GM23338 (cell line): ENCODE measurements at regions not wholly inside any gene's neighbourhood (a gene's known extent, or its start where the extent isn't known, plus 50 kb on each side); places are given as distances from the start of the nearest gene placed in this dataset.

Experiments used
- ATAC-seq: fragments of 200-7000 bp; cut with Tn5 transposase; 3 replicates; pipeline ENCODE4 v1.9.1; 2020
- DNase-seq: peaks from one replicate; pipeline ENCODE4 v3.0.0-alpha.2; 2015; ENCODE audit warnings: low spot score
- H2AFZ ChIP-seq: fragments of 200-600 bp; sonication (generic); 2 replicates; pipeline ENCODE4 v1.8.0; 2016; ENCODE audit warnings: antibody characterized with exemption, mild to moderate bottlenecking, moderate library complexity
- H3F3A ChIP-seq: fragments of 200-600 bp; sonication (generic); replicated peaks from 2 replicates; pipeline ENCODE4 v1.8.0; 2017; ENCODE audit warnings: antibody characterized with exemption, mixed run types, low read depth
- H3K27ac ChIP-seq: fragments of 200-600 bp; sonication (generic); 2 replicates; pipeline ENCODE4 v1.6.1; 2016; ENCODE audit warnings: low read depth
- H3K27me3 ChIP-seq: fragments of 200-600 bp; sonication (generic); 2 replicates; pipeline ENCODE4 v1.8.0; 2016; ENCODE audit warnings: mild to moderate bottlenecking, mixed run types, moderate library complexity; ENCODE audit not compliant: insufficient read depth
- H3K36me3 ChIP-seq: fragments of 200-600 bp; sonication (generic); 2 replicates; pipeline ENCODE4 v1.8.0; 2016; ENCODE audit warnings: mild to moderate bottlenecking; ENCODE audit not compliant: insufficient read depth
- H3K4me1 ChIP-seq: fragments of 200-600 bp; sonication (generic); 2 replicates; pipeline ENCODE4 v1.8.0; 2016; ENCODE audit warnings: mild to moderate bottlenecking, moderate library complexity; ENCODE audit not compliant: insufficient read depth
- H3K4me2 ChIP-seq: fragments of 200-600 bp; sonication (generic); 2 replicates; pipeline ENCODE4 v1.7.1; 2017; ENCODE audit warnings: mixed run types
- H3K4me3 ChIP-seq: fragments of 200-600 bp; sonication (generic); 2 replicates; pipeline ENCODE4 v1.6.1; 2016; ENCODE audit warnings: mixed run types
- H3K79me2 ChIP-seq: fragments of 200-600 bp; sonication (generic); replicated peaks from 2 replicates; pipeline ENCODE4 v1.8.0; 2017; ENCODE audit warnings: mild to moderate bottlenecking; ENCODE audit not compliant: insufficient read depth
- H3K9me2 ChIP-seq: fragments of 200-600 bp; sonication (generic); 2 replicates; pipeline ENCODE4 v1.8.0; 2017; ENCODE audit not compliant: insufficient read depth
- H4K20me1 ChIP-seq: fragments of 200-600 bp; sonication (generic); replicated peaks from 2 replicates; pipeline ENCODE4 v1.8.0; 2017; ENCODE audit warnings: mild to moderate bottlenecking; ENCODE audit not compliant: insufficient read depth
- H3K27ac Mint-ChIP-seq: 2 replicates; pipeline ENCODE4 v1.8.0; 2020; ENCODE audit warnings: inconsistent platforms, mild to moderate bottlenecking, moderate library complexity, mixed read lengths
- H3K27me3 Mint-ChIP-seq: 3 replicates; pipeline ENCODE4 v1.8.0; 2022; ENCODE audit warnings: low read depth, mild to moderate bottlenecking, moderate library complexity, mixed read lengths, inconsistent platforms; ENCODE audit not compliant: insufficient read depth, poor library complexity
- H3K36me3 Mint-ChIP-seq: 3 replicates; pipeline ENCODE4 v1.8.0; 2021; ENCODE audit warnings: low read depth, mild to moderate bottlenecking, inconsistent platforms, moderate library complexity, mixed read lengths
- H3K4me1 Mint-ChIP-seq: 3 replicates; pipeline ENCODE4 v1.8.0; 2020; ENCODE audit warnings: mild to moderate bottlenecking, inconsistent platforms, mixed read lengths
- H3K4me3 Mint-ChIP-seq: 3 replicates; pipeline ENCODE4 v1.8.0; 2021; ENCODE audit warnings: moderate library complexity, mild to moderate bottlenecking, inconsistent platforms, mixed read lengths
- H3K9me3 Mint-ChIP-seq: 3 replicates; pipeline ENCODE4 v1.8.0; 2020; ENCODE audit warnings: moderate library complexity, mild to moderate bottlenecking, inconsistent platforms, mixed read lengths
- CREB1 ChIP-seq: fragments of 250-450 bp; sonication (Bioruptor Pico); IDR thresholded peaks from 2 replicates; pipeline ENCODE4 v1.5.0; 2020; ENCODE audit warnings: low read depth, mild to moderate bottlenecking, moderate library complexity
- EZH2 ChIP-seq: fragments of 200-600 bp; sonication (generic); IDR thresholded peaks from one replicate; pipeline ENCODE4 v1.8.0; 2017; ENCODE audit warnings: antibody characterized with exemption, mild to moderate bottlenecking, low read depth; ENCODE audit not compliant: unreplicated experiment
- EZH2phosphoT487 ChIP-seq: fragments of 200-600 bp; sonication (generic); IDR thresholded peaks from one replicate; pipeline ENCODE4 v1.8.1; 2018; ENCODE audit warnings: antibody characterized with exemption; ENCODE audit not compliant: unreplicated experiment
- JUNB ChIP-seq: IDR thresholded peaks from one replicate; pipeline ENCODE4 v1.6.1; 2016; ENCODE audit warnings: antibody characterized with exemption; ENCODE audit not compliant: unreplicated experiment
- NANOG ChIP-seq: IDR thresholded peaks from 2 replicates; pipeline ENCODE4 v1.6.1; 2016; ENCODE audit warnings: antibody characterized with exemption, borderline replicate concordance
- POLR2AphosphoS5 ChIP-seq: IDR thresholded peaks from 2 replicates; pipeline ENCODE4 v1.6.1; 2016; ENCODE audit warnings: antibody characterized with exemption, low read depth
- REST ChIP-seq: IDR thresholded peaks from one replicate; pipeline ENCODE4 v1.6.1; 2018; ENCODE audit warnings: antibody characterized with exemption; ENCODE audit not compliant: unreplicated experiment
- STAT1 ChIP-seq: IDR thresholded peaks from one replicate; pipeline ENCODE4 v1.6.1; 2016; ENCODE audit warnings: antibody characterized with exemption; ENCODE audit not compliant: unreplicated experiment
- ZNF114 ChIP-seq: fragments of 250-450 bp; sonication (Bioruptor Pico); IDR thresholded peaks from 2 replicates; pipeline ENCODE4 v1.5.0; 2020; ENCODE audit warnings: mild to moderate bottlenecking, moderate library complexity
- ZNF331 ChIP-seq: fragments of 250-450 bp; sonication (Bioruptor Pico); IDR thresholded peaks from 2 replicates; pipeline ENCODE4 v1.5.0; 2020; ENCODE audit warnings: low read depth, mild to moderate bottlenecking, moderate library complexity
- TF ChIP-seq, protein P1 (sequence below), 2 experiments: fragments of 200-600 bp in 1 of 2; sonication (generic) in 1 of 2; conservative IDR thresholded peaks; 2 replicates each; pipeline versions ENCODE4 v1.5.1 to v1.6.1; 2016 to 2017; ENCODE audit warnings: antibody characterized with exemption in 2 of 2, low read depth in 2 of 2, mild to moderate bottlenecking in 2 of 2, moderate library complexity in 1 of 2
- TF ChIP-seq, protein P2 (sequence below): fragments of 250-450 bp; sonication (Bioruptor Pico); IDR thresholded peaks from 2 replicates; pipeline ENCODE4 v1.5.0; 2020; ENCODE audit warnings: mild to moderate bottlenecking, moderate library complexity
- TF ChIP-seq, protein P3 (sequence below): IDR thresholded peaks from 2 replicates; pipeline ENCODE4 v1.6.1; 2016; ENCODE audit warnings: antibody characterized with exemption

GRCh38 chr11:76723548-76723947, 53.0 kb upstream of the LRRC32 start:
- Histone ChIP-seq H3F3A (no peaks in the 10 kb centered on the region), H3K36me3 (no peaks in the 10 kb centered on the region), H3K9me2 (no peaks in the 10 kb centered on the region), H3K4me1 (no peaks in the 10 kb centered on the region; the same call in 1 of the 2 replicates), H4K20me1 (no peaks in the 10 kb centered on the region), H3K27ac (no peak overlapping the region), H2AFZ (no peak overlapping the region), H3K4me2 (no peak overlapping the region), H3K27me3 (no peaks in the 10 kb centered on the region), H3K4me3 (no peak overlapping the region), H3K79me2 (no peaks in the 10 kb centered on the region)
- H3K4me3 Mint-ChIP-seq, result no peak overlapping the region
- ATAC-seq, result no peak
- DNase-seq, result no peak
- H3K4me1 Mint-ChIP-seq, result peaks cover 7% of the 10 kb centered on the region
- H3K36me3 Mint-ChIP-seq, result no peaks in the 10 kb centered on the region
- TF ChIP-seq, protein P1, sequence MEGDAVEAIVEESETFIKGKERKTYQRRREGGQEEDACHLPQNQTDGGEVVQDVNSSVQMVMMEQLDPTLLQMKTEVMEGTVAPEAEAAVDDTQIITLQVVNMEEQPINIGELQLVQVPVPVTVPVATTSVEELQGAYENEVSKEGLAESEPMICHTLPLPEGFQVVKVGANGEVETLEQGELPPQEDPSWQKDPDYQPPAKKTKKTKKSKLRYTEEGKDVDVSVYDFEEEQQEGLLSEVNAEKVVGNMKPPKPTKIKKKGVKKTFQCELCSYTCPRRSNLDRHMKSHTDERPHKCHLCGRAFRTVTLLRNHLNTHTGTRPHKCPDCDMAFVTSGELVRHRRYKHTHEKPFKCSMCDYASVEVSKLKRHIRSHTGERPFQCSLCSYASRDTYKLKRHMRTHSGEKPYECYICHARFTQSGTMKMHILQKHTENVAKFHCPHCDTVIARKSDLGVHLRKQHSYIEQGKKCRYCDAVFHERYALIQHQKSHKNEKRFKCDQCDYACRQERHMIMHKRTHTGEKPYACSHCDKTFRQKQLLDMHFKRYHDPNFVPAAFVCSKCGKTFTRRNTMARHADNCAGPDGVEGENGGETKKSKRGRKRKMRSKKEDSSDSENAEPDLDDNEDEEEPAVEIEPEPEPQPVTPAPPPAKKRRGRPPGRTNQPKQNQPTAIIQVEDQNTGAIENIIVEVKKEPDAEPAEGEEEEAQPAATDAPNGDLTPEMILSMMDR (conservative IDR thresholded peaks at IDR 0.05; ENCODE audit: low read depth in 2 of 2), result no peak
- TF ChIP-seq JUNB, result no peak
- no peak for TF ChIP-seq NANOG
- TF ChIP-seq, protein P2, sequence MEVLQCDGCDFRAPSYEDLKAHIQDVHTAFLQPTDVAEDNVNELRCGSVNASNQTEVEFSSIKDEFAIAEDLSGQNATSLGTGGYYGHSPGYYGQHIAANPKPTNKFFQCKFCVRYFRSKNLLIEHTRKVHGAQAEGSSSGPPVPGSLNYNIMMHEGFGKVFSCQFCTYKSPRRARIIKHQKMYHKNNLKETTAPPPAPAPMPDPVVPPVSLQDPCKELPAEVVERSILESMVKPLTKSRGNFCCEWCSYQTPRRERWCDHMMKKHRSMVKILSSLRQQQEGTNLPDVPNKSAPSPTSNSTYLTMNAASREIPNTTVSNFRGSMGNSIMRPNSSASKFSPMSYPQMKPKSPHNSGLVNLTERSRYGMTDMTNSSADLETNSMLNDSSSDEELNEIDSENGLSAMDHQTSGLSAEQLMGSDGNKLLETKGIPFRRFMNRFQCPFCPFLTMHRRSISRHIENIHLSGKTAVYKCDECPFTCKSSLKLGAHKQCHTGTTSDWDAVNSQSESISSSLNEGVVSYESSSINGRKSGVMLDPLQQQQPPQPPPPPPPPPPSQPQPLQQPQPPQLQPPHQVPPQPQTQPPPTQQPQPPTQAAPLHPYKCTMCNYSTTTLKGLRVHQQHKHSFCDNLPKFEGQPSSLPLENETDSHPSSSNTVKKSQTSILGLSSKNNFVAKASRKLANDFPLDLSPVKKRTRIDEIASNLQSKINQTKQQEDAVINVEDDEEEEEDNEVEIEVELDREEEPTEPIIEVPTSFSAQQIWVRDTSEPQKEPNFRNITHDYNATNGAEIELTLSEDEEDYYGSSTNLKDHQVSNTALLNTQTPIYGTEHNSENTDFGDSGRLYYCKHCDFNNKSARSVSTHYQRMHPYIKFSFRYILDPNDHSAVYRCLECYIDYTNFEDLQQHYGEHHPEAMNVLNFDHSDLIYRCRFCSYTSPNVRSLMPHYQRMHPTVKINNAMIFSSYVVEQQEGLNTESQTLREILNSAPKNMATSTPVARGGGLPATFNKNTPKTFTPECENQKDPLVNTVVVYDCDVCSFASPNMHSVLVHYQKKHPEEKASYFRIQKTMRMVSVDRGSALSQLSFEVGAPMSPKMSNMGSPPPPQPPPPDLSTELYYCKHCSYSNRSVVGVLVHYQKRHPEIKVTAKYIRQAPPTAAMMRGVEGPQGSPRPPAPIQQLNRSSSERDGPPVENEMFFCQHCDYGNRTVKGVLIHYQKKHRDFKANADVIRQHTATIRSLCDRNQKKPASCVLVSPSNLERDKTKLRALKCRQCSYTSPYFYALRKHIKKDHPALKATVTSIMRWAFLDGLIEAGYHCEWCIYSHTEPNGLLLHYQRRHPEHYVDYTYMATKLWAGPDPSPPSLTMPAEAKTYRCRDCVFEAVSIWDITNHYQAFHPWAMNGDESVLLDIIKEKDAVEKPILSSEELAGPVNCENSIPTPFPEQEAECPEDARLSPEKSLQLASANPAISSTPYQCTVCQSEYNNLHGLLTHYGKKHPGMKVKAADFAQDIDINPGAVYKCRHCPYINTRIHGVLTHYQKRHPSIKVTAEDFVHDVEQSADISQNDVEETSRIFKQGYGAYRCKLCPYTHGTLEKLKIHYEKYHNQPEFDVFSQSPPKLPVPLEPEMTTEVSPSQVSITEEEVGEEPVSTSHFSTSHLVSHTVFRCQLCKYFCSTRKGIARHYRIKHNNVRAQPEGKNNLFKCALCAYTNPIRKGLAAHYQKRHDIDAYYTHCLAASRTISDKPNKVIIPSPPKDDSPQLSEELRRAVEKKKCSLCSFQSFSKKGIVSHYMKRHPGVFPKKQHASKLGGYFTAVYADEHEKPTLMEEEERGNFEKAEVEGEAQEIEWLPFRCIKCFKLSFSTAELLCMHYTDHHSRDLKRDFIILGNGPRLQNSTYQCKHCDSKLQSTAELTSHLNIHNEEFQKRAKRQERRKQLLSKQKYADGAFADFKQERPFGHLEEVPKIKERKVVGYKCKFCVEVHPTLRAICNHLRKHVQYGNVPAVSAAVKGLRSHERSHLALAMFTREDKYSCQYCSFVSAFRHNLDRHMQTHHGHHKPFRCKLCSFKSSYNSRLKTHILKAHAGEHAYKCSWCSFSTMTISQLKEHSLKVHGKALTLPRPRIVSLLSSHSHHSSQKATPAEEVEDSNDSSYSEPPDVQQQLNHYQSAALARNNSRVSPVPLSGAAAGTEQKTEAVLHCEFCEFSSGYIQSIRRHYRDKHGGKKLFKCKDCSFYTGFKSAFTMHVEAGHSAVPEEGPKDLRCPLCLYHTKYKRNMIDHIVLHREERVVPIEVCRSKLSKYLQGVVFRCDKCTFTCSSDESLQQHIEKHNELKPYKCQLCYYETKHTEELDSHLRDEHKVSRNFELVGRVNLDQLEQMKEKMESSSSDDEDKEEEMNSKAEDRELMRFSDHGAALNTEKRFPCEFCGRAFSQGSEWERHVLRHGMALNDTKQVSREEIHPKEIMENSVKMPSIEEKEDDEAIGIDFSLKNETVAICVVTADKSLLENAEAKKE, result no peak
- no peak for TF ChIP-seq ZNF331
- TF ChIP-seq EZH2, result no peak
- TF ChIP-seq STAT1, result no peak
- TF ChIP-seq ZNF114 (CRISPR knock-in tag), result no peak
- no peak for TF ChIP-seq CREB1 (CRISPR knock-in tag)
- TF ChIP-seq POLR2AphosphoS5, result no peak
- no peak for TF ChIP-seq EZH2phosphoT487
- no peak for TF ChIP-seq REST
- TF ChIP-seq, protein P3, sequence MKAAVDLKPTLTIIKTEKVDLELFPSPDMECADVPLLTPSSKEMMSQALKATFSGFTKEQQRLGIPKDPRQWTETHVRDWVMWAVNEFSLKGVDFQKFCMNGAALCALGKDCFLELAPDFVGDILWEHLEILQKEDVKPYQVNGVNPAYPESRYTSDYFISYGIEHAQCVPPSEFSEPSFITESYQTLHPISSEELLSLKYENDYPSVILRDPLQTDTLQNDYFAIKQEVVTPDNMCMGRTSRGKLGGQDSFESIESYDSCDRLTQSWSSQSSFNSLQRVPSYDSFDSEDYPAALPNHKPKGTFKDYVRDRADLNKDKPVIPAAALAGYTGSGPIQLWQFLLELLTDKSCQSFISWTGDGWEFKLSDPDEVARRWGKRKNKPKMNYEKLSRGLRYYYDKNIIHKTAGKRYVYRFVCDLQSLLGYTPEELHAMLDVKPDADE, result no peak
- peaks cover 2% of the 10 kb centered on the region for H3K27me3 Mint-ChIP-seq
- H3K27ac Mint-ChIP-seq, result no peak overlapping the region
- H3K9me3 Mint-ChIP-seq, result no peaks in the 10 kb centered on the region
